OCI-LY3 (cell line): ENCODE measurements at regions not wholly inside any gene's neighbourhood (a gene's known extent, or its start where the extent isn't known, plus 50 kb on each side); places are given as distances from the start of the nearest gene placed in this dataset.

ENCODE experiments used
- CTCF ChIP-seq: fragments of 200-600, 300-600 bp; sonication (generic); IDR thresholded peaks from 2 replicates; pipeline ENCODE4 v1.5.1; 2014; ENCODE audit warnings: antibody characterized with exemption, low read length, low read depth
- EZH2phosphoT487 ChIP-seq: fragments of 200-600 bp; shearing (Covaris generic); IDR thresholded peaks from 2 replicates; pipeline ENCODE4 v1.6.1; 2018; ENCODE audit warnings: antibody characterized with exemption, mixed run types, low read depth

GRCh38 chr5:155097995-155098394, 84.4 kb downstream of the KIF4B start:
- TF ChIP-seq CTCF (no peak), EZH2phosphoT487 (no peak)
